H1 (cell line): ENCODE measurements at regions not wholly inside any gene's neighbourhood (a gene's known extent, or its start where the extent isn't known, plus 50 kb on each side); places are given as distances from the start of the nearest gene placed in this dataset.

Experiments
- CTCF ChIA-PET: fragments of 300-600 bp; sonication (Branson Sonifier 250); formaldehyde crosslinking; loops from one replicate; lab custom pipeline; 2021; ENCODE audit not compliant: partially characterized antibody; lab: Charles Lee
- POLR2A ChIA-PET: fragments of 300-600 bp; sonication (Branson Sonifier 250); formaldehyde crosslinking; loops from one replicate; lab custom pipeline; 2021; ENCODE audit warnings: inconsistent platforms; ENCODE audit not compliant: partially characterized antibody; lab: Charles Lee
- DNase-seq, 2 experiments: peaks; one replicate each; pipeline versions ENCODE4 v3.0.0 to v3.0.0-alpha.2; 2010 to 2022; ENCODE audit warnings: low spot score in 2 of 2, low read depth in 1 of 2, mixed read lengths in 1 of 2
- FAIRE-seq: peaks from 2 replicates; lab custom pipeline; 2011; peaks lifted over from hg19 to GRCh38; lab: Jason Lieb, UNC
- H2AFZ ChIP-seq: 2 replicates; pipeline ENCODE4 v1.8.1; 2012; ENCODE audit warnings: low read length, inconsistent platforms
- H2AK5ac ChIP-seq: 2 replicates; pipeline ENCODE4 v1.6.1; 2013; ENCODE audit warnings: low read depth, low read length
- H2BK120ac ChIP-seq: replicated peaks from 2 replicates; pipeline ENCODE3; 2013; ENCODE audit warnings: low read depth, low read length, inconsistent platforms
- H2BK12ac ChIP-seq: 2 replicates; pipeline ENCODE4 v1.6.1; 2013; ENCODE audit warnings: low read depth, low read length
- H2BK15ac ChIP-seq: 2 replicates; pipeline ENCODE4 v1.6.1; 2013; ENCODE audit warnings: low read length
- H2BK20ac ChIP-seq: 2 replicates; pipeline ENCODE4 v1.6.1; 2013; ENCODE audit warnings: low read length
- H2BK5ac ChIP-seq: 2 replicates; pipeline ENCODE4 v1.6.1; 2013; ENCODE audit warnings: low read depth, low read length
- H3K14ac ChIP-seq: 2 replicates; pipeline ENCODE4 v1.6.1; 2013; ENCODE audit warnings: inconsistent platforms; ENCODE audit not compliant: insufficient read length
- H3K18ac ChIP-seq: 2 replicates; pipeline ENCODE4 v1.6.1; 2013; ENCODE audit warnings: low read length; ENCODE audit errors: extremely low read depth
- H3K23ac ChIP-seq: 2 replicates; pipeline ENCODE4 v1.6.1; 2013; ENCODE audit warnings: inconsistent platforms; ENCODE audit not compliant: insufficient read length
- H3K23me2 ChIP-seq: 2 replicates; pipeline ENCODE4 v1.6.1; 2013; ENCODE audit warnings: low read depth, low read length
- H3K27ac ChIP-seq: 2 replicates; pipeline ENCODE4 v1.6.1; 2011; ENCODE audit warnings: low read depth, low read length, inconsistent platforms
- H3K27me3 ChIP-seq, 4 experiments: replicated peaks in 1 of 4; 1 replicate in 1 of 4; 2 replicates in 3 of 4; pipeline versions ENCODE4 v1.6.1 to v1.8.1; 2011 to 2013; ENCODE audit warnings: low read length in 3 of 4, mild to moderate bottlenecking in 3 of 4, inconsistent platforms in 2 of 4, mixed read lengths in 2 of 4, moderate library complexity in 1 of 4; ENCODE audit not compliant: control insufficient read depth in 3 of 4, insufficient read depth in 3 of 4; ENCODE audit errors: extremely low read depth in 1 of 4
- H3K36me3 ChIP-seq, 4 experiments: 2 replicates each; pipeline versions ENCODE4 v1.6.1 to v1.8.1; 2011 to 2013; ENCODE audit warnings: mild to moderate bottlenecking in 4 of 4, low read length in 3 of 4, moderate library complexity in 2 of 4, control low read depth in 1 of 4, inconsistent platforms in 1 of 4; ENCODE audit not compliant: insufficient read depth in 4 of 4, control insufficient read depth in 2 of 4
- H3K4ac ChIP-seq: replicated peaks from 2 replicates; pipeline ENCODE3; 2013; ENCODE audit warnings: low read length, low read depth, mixed read lengths, inconsistent platforms; ENCODE audit not compliant: insufficient read length
- H3K4me1 ChIP-seq, 4 experiments: replicated peaks in 1 of 4; 1 replicate in 1 of 4; 2 replicates in 3 of 4; pipeline versions ENCODE4 v1.6.1 to v1.8.1; 2011 to 2013; ENCODE audit warnings: low read length in 3 of 4, inconsistent platforms in 2 of 4, mixed read lengths in 1 of 4; ENCODE audit not compliant: insufficient read depth in 4 of 4, control insufficient read depth in 3 of 4
- H3K4me2 ChIP-seq, 2 experiments: 2 replicates each; pipeline versions ENCODE4 v1.6.1 to v1.8.1; 2011 to 2013; ENCODE audit warnings: low read depth in 2 of 2, low read length in 2 of 2, control low read depth in 1 of 2, inconsistent platforms in 1 of 2, mild to moderate bottlenecking in 1 of 2; ENCODE audit not compliant: insufficient read depth in 1 of 2
- H3K4me3 ChIP-seq, 4 experiments: fragments of 200-600, 300-600 bp in 1 of 4; sonication (generic), shearing (Covaris generic), sonication (Bioruptor Twin) in 1 of 4; 2 replicates each; pipeline versions ENCODE4 v1.5.1 to v1.8.1; 2011 to 2016; ENCODE audit warnings: low read length in 4 of 4, low read depth in 3 of 4, control low read depth in 2 of 4, inconsistent platforms in 2 of 4, mild to moderate bottlenecking in 2 of 4, mixed read lengths in 1 of 4, moderate library complexity in 1 of 4; ENCODE audit not compliant: insufficient read depth in 2 of 4; ENCODE audit errors: extremely low read depth in 1 of 4
- H3K56ac ChIP-seq: replicated peaks from 2 replicates; pipeline ENCODE3; 2013; ENCODE audit warnings: low read depth, mild to moderate bottlenecking, mixed read lengths, low read length, inconsistent platforms; ENCODE audit not compliant: insufficient read length
- H3K79me1 ChIP-seq: 2 replicates; pipeline ENCODE4 v1.6.1; 2013; ENCODE audit warnings: low read depth, low read length, control low read depth
- H3K79me2 ChIP-seq, 2 experiments: 2 replicates each; pipeline versions ENCODE4 v1.6.1 to v1.8.1; 2012 to 2013; ENCODE audit warnings: low read length in 2 of 2, mild to moderate bottlenecking in 2 of 2, inconsistent platforms in 1 of 2; ENCODE audit not compliant: insufficient read depth in 2 of 2, control insufficient read depth in 1 of 2
- H3K9ac ChIP-seq, 4 experiments: replicated peaks in 1 of 4; 1 replicate in 1 of 4; 2 replicates in 3 of 4; pipeline versions ENCODE4 v1.6.1 to v1.8.1; 2011 to 2013; ENCODE audit warnings: low read depth in 3 of 4, low read length in 3 of 4, control low read depth in 2 of 4, mild to moderate bottlenecking in 2 of 4, moderate library complexity in 2 of 4, inconsistent platforms in 1 of 4; ENCODE audit errors: extremely low read depth in 1 of 4
- H3K9me3 ChIP-seq, 2 experiments: 2 replicates each; pipeline versions ENCODE4 v1.6.1 to v1.8.1; 2012 to 2013; ENCODE audit warnings: mild to moderate bottlenecking in 2 of 2, moderate library complexity in 2 of 2, control low read depth in 1 of 2, inconsistent platforms in 1 of 2, low read depth in 1 of 2, low read length in 1 of 2, mixed read lengths in 1 of 2; ENCODE audit not compliant: insufficient read depth in 2 of 2
- H4K20me1 ChIP-seq, 2 experiments: replicated peaks in 1 of 2; 2 replicates each; pipeline versions ENCODE3 to v1.8.1; 2011 to 2013; ENCODE audit warnings: inconsistent platforms in 2 of 2, low read length in 2 of 2, mild to moderate bottlenecking in 1 of 2; ENCODE audit not compliant: insufficient read depth in 2 of 2, control insufficient read depth in 1 of 2
- H4K5ac ChIP-seq: 2 replicates; pipeline ENCODE4 v1.6.1; 2013; ENCODE audit warnings: low read length, low read depth, mixed read lengths, inconsistent platforms; ENCODE audit not compliant: insufficient read length
- H4K8ac ChIP-seq: 2 replicates; pipeline ENCODE4 v1.8.0; 2013; ENCODE audit warnings: mild to moderate bottlenecking, moderate library complexity, low read length, inconsistent platforms; ENCODE audit not compliant: insufficient read depth; ENCODE audit errors: extremely low read depth
- H4K91ac ChIP-seq: replicated peaks from 2 replicates; pipeline ENCODE3; 2013; ENCODE audit warnings: low read length, mixed read lengths, inconsistent platforms; ENCODE audit not compliant: insufficient read length
- CTBP2 ChIP-seq: IDR thresholded peaks from 2 replicates; pipeline ENCODE4 v1.7.0; 2011; ENCODE audit warnings: borderline replicate concordance, mild to moderate bottlenecking, moderate library complexity, mixed read lengths, low read length; ENCODE audit not compliant: insufficient read depth, insufficient read length
- GABPA ChIP-seq: IDR thresholded peaks from 2 replicates; pipeline ENCODE4 v1.6.1; 2011; ENCODE audit warnings: mild to moderate bottlenecking, low read length, moderate library complexity, borderline replicate concordance; ENCODE audit not compliant: insufficient read depth
- GTF2F1 ChIP-seq: IDR thresholded peaks from 2 replicates; pipeline ENCODE4 v1.6.1; 2012; ENCODE audit warnings: low read depth, low read length, improper control_type of control experiment, borderline replicate concordance
- MAFK ChIP-seq: IDR thresholded peaks from 2 replicates; pipeline ENCODE4 v1.6.1; 2012; ENCODE audit warnings: low read depth, mild to moderate bottlenecking, improper control_type of control experiment, low read length
- POU5F1 ChIP-seq: IDR thresholded peaks from 2 replicates; pipeline ENCODE4 v1.6.1; 2011; ENCODE audit warnings: low read depth, mild to moderate bottlenecking, low read length, moderate library complexity
- RAD21 ChIP-seq, 2 experiments: IDR thresholded peaks in 1 of 2; conservative IDR thresholded peaks in 1 of 2; 2 replicates each; pipeline ENCODE4 v1.6.1; 2011; ENCODE audit warnings: low read depth in 2 of 2, low read length in 2 of 2, improper control_type of control experiment in 1 of 2, inconsistent platforms in 1 of 2, mild to moderate bottlenecking in 1 of 2, moderate library complexity in 1 of 2
- RFX5 ChIP-seq: IDR thresholded peaks from 2 replicates; pipeline ENCODE4 v1.6.1; 2011; ENCODE audit warnings: low read depth, low read length, improper control_type of control experiment, borderline replicate concordance
- SIN3A ChIP-seq, 2 experiments: IDR thresholded peaks in 1 of 2; conservative IDR thresholded peaks in 1 of 2; 2 replicates each; pipeline ENCODE4 v1.6.1; 2011 to 2012; ENCODE audit warnings: low read length in 2 of 2, improper control_type of control experiment in 1 of 2, low read depth in 1 of 2, mild to moderate bottlenecking in 1 of 2
- SP1 ChIP-seq: IDR thresholded peaks from 2 replicates; pipeline ENCODE4 v1.6.1; 2011; ENCODE audit warnings: low read depth, low read length
- whole genome bisulfite sequencing, 2 experiments: shearing (Covaris generic) in 1 of 2; methylation state at CpG; one replicate each; pipeline versions ENCODE4 v1.1.6 to v1.1.7; 2013 to 2015; ENCODE audit warnings: low lambda C conversion rate in 2 of 2, mixed read lengths in 2 of 2, inconsistent platforms in 1 of 2, low coverage in 1 of 2, missing lambda C conversion rate in 1 of 2; ENCODE audit not compliant: insufficient replicate concordance in 2 of 2, insufficient coverage in 1 of 2, insufficient read length in 1 of 2; ENCODE audit errors: extremely low coverage in 1 of 2, missing lambda C conversion rate in 1 of 2; 5-methylcytosine and 5-hydroxymethylcytosine counted together
- TF ChIP-seq, protein P1 (sequence below): IDR thresholded peaks from 2 replicates; pipeline ENCODE4 v1.6.1; 2012; ENCODE audit warnings: low read length, inconsistent platforms
- TF ChIP-seq, protein P2 (sequence below): IDR thresholded peaks from 2 replicates; pipeline ENCODE4 v1.6.1; 2012; ENCODE audit warnings: inconsistent platforms

DNA sequence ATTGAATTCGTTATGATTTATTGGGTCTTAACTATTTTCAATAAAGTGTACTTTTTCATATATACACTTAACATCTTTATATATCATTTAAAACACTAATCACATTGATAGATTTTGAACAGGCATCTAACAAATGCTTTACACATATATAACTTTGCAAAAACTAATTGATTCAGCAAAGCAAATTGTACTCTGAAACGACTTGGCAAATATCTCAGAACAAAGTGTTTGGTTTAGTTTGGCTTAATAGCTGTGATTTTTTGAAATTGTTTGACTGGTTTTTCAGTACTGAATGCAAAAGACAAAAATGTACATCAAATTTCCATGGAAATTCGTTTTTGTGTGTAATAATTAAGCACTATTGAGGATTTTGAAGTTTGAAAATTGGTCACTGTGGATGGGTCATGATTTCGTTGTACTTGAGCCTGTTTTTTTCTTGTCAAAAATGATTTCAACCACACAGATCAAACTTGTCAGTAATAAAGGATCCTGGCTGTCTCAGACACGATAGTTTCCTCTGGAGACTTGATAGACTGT, 125.3 kb upstream of the SLC25A13 start:
- Histone ChIP-seq H3K18ac (no peak overlapping the region), H4K91ac (no peak overlapping the region), H2AFZ (no peak overlapping the region), H3K23me2 (no peaks in the 10 kb centered on the region), H3K23ac (no peak overlapping the region), H2BK20ac (no peak overlapping the region), H3K79me2 (no peaks in the 10 kb centered on the region), H3K27me3 (no peaks in the 10 kb centered on the region), H2BK5ac (no peak overlapping the region), H3K4ac (no peak overlapping the region), H3K14ac (no peak overlapping the region), H2BK120ac (no peak overlapping the region), H3K4me3 (no peak overlapping the region), H3K9ac (no peak overlapping the region), H2AK5ac (no peak overlapping the region), H3K9me3 (no peaks in the 10 kb centered on the region), H4K20me1 (no peaks in the 10 kb centered on the region), H4K8ac (no peak overlapping the region), H2BK15ac (no peak overlapping the region), H3K27ac (no peak overlapping the region), H3K56ac (no peak overlapping the region), H3K36me3 (no peaks in the 10 kb centered on the region), H4K5ac (no peak overlapping the region), H3K4me2 (no peak overlapping the region), H2BK12ac (no peak overlapping the region), H3K79me1 (no peaks in the 10 kb centered on the region), H3K4me1 (no peaks in the 10 kb centered on the region)
- FAIRE-seq, result no peak
- no peak for DNase-seq
- 71% methylated on average over 5 of the region's 5 CpGs; no CpG with 5 or more reads in 1 of the 2 experiments for WGBS, 2 experiments
- CTCF ChIA-PET, result interaction anchor here (1.6 kb wide), 1 partner anchor 581 kb away, joined by 4 read pairs; no protein-coding TSS in a partner anchor
- POLR2A ChIA-PET, result no interaction called here
- TF ChIP-seq GABPA, result no peak
- no peak for TF ChIP-seq CTBP2
- no peak for TF ChIP-seq GTF2F1
- TF ChIP-seq RFX5, result no peak
- TF ChIP-seq, protein P1, sequence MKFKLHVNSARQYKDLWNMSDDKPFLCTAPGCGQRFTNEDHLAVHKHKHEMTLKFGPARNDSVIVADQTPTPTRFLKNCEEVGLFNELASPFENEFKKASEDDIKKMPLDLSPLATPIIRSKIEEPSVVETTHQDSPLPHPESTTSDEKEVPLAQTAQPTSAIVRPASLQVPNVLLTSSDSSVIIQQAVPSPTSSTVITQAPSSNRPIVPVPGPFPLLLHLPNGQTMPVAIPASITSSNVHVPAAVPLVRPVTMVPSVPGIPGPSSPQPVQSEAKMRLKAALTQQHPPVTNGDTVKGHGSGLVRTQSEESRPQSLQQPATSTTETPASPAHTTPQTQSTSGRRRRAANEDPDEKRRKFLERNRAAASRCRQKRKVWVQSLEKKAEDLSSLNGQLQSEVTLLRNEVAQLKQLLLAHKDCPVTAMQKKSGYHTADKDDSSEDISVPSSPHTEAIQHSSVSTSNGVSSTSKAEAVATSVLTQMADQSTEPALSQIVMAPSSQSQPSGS, result no peak
- no peak for TF ChIP-seq MAFK
- no peak for TF ChIP-seq POU5F1
- no peak for TF ChIP-seq SIN3A (conservative IDR thresholded peaks at IDR 0.05 in 1 of 2, IDR thresholded peaks at IDR 0.05 in 1 of 2; ENCODE audit: low read depth in 1 of 2, low read length in 2 of 2)
- TF ChIP-seq RAD21 (IDR thresholded peaks at IDR 0.05 in 1 of 2, conservative IDR thresholded peaks at IDR 0.05 in 1 of 2; ENCODE audit: low read depth in 2 of 2, low read length in 2 of 2), result no peak
- TF ChIP-seq, protein P2, sequence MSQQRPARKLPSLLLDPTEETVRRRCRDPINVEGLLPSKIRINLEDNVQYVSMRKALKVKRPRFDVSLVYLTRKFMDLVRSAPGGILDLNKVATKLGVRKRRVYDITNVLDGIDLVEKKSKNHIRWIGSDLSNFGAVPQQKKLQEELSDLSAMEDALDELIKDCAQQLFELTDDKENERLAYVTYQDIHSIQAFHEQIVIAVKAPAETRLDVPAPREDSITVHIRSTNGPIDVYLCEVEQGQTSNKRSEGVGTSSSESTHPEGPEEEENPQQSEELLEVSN, result no peak
- no peak for TF ChIP-seq SP1
